GM23338 (cell line): ENCODE measurements at regions not wholly inside any gene's neighbourhood (a gene's known extent, or its start where the extent isn't known, plus 50 kb on each side); places are given as distances from the start of the nearest gene placed in this dataset.
"Not testable (repeated sequence)": the region's sequence is repeated elsewhere in the genome, so short reads cannot be mapped to it uniquely, and the experiment has no call there.

ENCODE experiments used
- ATAC-seq: fragments of 200-7000 bp; cut with Tn5 transposase; 3 replicates; pipeline ENCODE4 v1.9.1; 2020
- DNase-seq: peaks from one replicate; pipeline ENCODE4 v3.0.0-alpha.2; 2015; ENCODE audit warnings: low spot score
- H2AFZ ChIP-seq: fragments of 200-600 bp; sonication (generic); 2 replicates; pipeline ENCODE4 v1.8.0; 2016; ENCODE audit warnings: antibody characterized with exemption, mild to moderate bottlenecking, moderate library complexity
- H3F3A ChIP-seq: fragments of 200-600 bp; sonication (generic); replicated peaks from 2 replicates; pipeline ENCODE4 v1.8.0; 2017; ENCODE audit warnings: antibody characterized with exemption, mixed run types, low read depth
- H3K27ac ChIP-seq: fragments of 200-600 bp; sonication (generic); 2 replicates; pipeline ENCODE4 v1.6.1; 2016; ENCODE audit warnings: low read depth
- H3K27me3 ChIP-seq: fragments of 200-600 bp; sonication (generic); 2 replicates; pipeline ENCODE4 v1.8.0; 2016; ENCODE audit warnings: mild to moderate bottlenecking, mixed run types, moderate library complexity; ENCODE audit not compliant: insufficient read depth
- H3K36me3 ChIP-seq: fragments of 200-600 bp; sonication (generic); 2 replicates; pipeline ENCODE4 v1.8.0; 2016; ENCODE audit warnings: mild to moderate bottlenecking; ENCODE audit not compliant: insufficient read depth
- H3K4me1 ChIP-seq: fragments of 200-600 bp; sonication (generic); 2 replicates; pipeline ENCODE4 v1.8.0; 2016; ENCODE audit warnings: mild to moderate bottlenecking, moderate library complexity; ENCODE audit not compliant: insufficient read depth
- H3K4me2 ChIP-seq: fragments of 200-600 bp; sonication (generic); 2 replicates; pipeline ENCODE4 v1.7.1; 2017; ENCODE audit warnings: mixed run types
- H3K4me3 ChIP-seq: fragments of 200-600 bp; sonication (generic); 2 replicates; pipeline ENCODE4 v1.6.1; 2016; ENCODE audit warnings: mixed run types
- H3K79me2 ChIP-seq: fragments of 200-600 bp; sonication (generic); replicated peaks from 2 replicates; pipeline ENCODE4 v1.8.0; 2017; ENCODE audit warnings: mild to moderate bottlenecking; ENCODE audit not compliant: insufficient read depth
- H3K9me2 ChIP-seq: fragments of 200-600 bp; sonication (generic); 2 replicates; pipeline ENCODE4 v1.8.0; 2017; ENCODE audit not compliant: insufficient read depth
- H4K20me1 ChIP-seq: fragments of 200-600 bp; sonication (generic); replicated peaks from 2 replicates; pipeline ENCODE4 v1.8.0; 2017; ENCODE audit warnings: mild to moderate bottlenecking; ENCODE audit not compliant: insufficient read depth
- H3K27ac Mint-ChIP-seq: 2 replicates; pipeline ENCODE4 v1.8.0; 2020; ENCODE audit warnings: inconsistent platforms, mild to moderate bottlenecking, moderate library complexity, mixed read lengths
- H3K27me3 Mint-ChIP-seq: 3 replicates; pipeline ENCODE4 v1.8.0; 2022; ENCODE audit warnings: low read depth, mild to moderate bottlenecking, moderate library complexity, mixed read lengths, inconsistent platforms; ENCODE audit not compliant: insufficient read depth, poor library complexity
- H3K36me3 Mint-ChIP-seq: 3 replicates; pipeline ENCODE4 v1.8.0; 2021; ENCODE audit warnings: low read depth, mild to moderate bottlenecking, inconsistent platforms, moderate library complexity, mixed read lengths
- H3K4me1 Mint-ChIP-seq: 3 replicates; pipeline ENCODE4 v1.8.0; 2020; ENCODE audit warnings: mild to moderate bottlenecking, inconsistent platforms, mixed read lengths
- H3K4me3 Mint-ChIP-seq: 3 replicates; pipeline ENCODE4 v1.8.0; 2021; ENCODE audit warnings: moderate library complexity, mild to moderate bottlenecking, inconsistent platforms, mixed read lengths
- H3K9me3 Mint-ChIP-seq: 3 replicates; pipeline ENCODE4 v1.8.0; 2020; ENCODE audit warnings: moderate library complexity, mild to moderate bottlenecking, inconsistent platforms, mixed read lengths
- CTCF ChIP-seq, 2 experiments: fragments of 200-600 bp in 1 of 2; sonication (generic) in 1 of 2; conservative IDR thresholded peaks; 2 replicates each; pipeline versions ENCODE4 v1.5.1 to v1.6.1; 2016 to 2017; ENCODE audit warnings: antibody characterized with exemption in 2 of 2, low read depth in 2 of 2, mild to moderate bottlenecking in 2 of 2, moderate library complexity in 1 of 2
- ETS1 ChIP-seq: IDR thresholded peaks from 2 replicates; pipeline ENCODE4 v1.6.1; 2016; ENCODE audit warnings: antibody characterized with exemption
- EZH2 ChIP-seq: fragments of 200-600 bp; sonication (generic); IDR thresholded peaks from one replicate; pipeline ENCODE4 v1.8.0; 2017; ENCODE audit warnings: antibody characterized with exemption, mild to moderate bottlenecking, low read depth; ENCODE audit not compliant: unreplicated experiment
- NANOG ChIP-seq: IDR thresholded peaks from 2 replicates; pipeline ENCODE4 v1.6.1; 2016; ENCODE audit warnings: antibody characterized with exemption, borderline replicate concordance
- REST ChIP-seq: IDR thresholded peaks from one replicate; pipeline ENCODE4 v1.6.1; 2018; ENCODE audit warnings: antibody characterized with exemption; ENCODE audit not compliant: unreplicated experiment

GRCh38 chr6:30816791-30817739 is 67.3 kb upstream of the DDR1 start (continued):
- TF ChIP-seq REST (no peak), NANOG (no peak), CTCF (conservative IDR thresholded peaks at IDR 0.05; ENCODE audit: low read depth in 2 of 2) (no peak), EZH2 (no peak), ETS1 (no peak)

- H3K36me3 Mint-ChIP-seq, H3K36me3 ChIP-seq, H3K4me3 Mint-ChIP-seq, H2AFZ ChIP-seq, H3K27ac Mint-ChIP-seq, H3F3A ChIP-seq, H3K27me3 ChIP-seq, ATAC-seq, H3K27ac ChIP-seq, H3K9me2 ChIP-seq, H3K4me1 Mint-ChIP-seq, H3K4me1 ChIP-seq, H3K27me3 Mint-ChIP-seq, H3K9me3 Mint-ChIP-seq, H4K20me1 ChIP-seq, H3K4me2 ChIP-seq, H3K79me2 ChIP-seq, H3K4me3 ChIP-seq, DNase-seq: not testable (repeated sequence)
These were observed 68.0 kb upstream of the DDR1 start for GRCh38 chr6:30816296-30816695.

GRCh38 chr6:30815041-30815742 is 69.1 kb upstream of the DDR1 start:
- not testable (repeated sequence) for H3K4me1 ChIP-seq, H3K9me2 ChIP-seq, H3K4me2 ChIP-seq, H3K27ac Mint-ChIP-seq, H2AFZ ChIP-seq, ATAC-seq, H3K36me3 ChIP-seq, H3K9me3 Mint-ChIP-seq, H3K27me3 ChIP-seq, H3F3A ChIP-seq, H3K36me3 Mint-ChIP-seq, DNase-seq, H3K4me3 ChIP-seq, H3K4me3 Mint-ChIP-seq, H4K20me1 ChIP-seq, H3K27ac ChIP-seq, H3K79me2 ChIP-seq
- Mint-ChIP-seq H3K27me3 (peaks cover 13% of the 10 kb centered on the region), H3K4me1 (peaks cover 14% of the 10 kb centered on the region)
